Suprapubic skin (tissue), 4 donors: ENCODE measurements at regions not wholly inside any gene's neighbourhood (a gene's known extent, or its start where the extent isn't known, plus 50 kb on each side); places are given as distances from the start of the nearest gene placed in this dataset.

Experiments used
- DNase-seq, 2 donors: peaks; one replicate each; pipeline ENCODE4 v3.0.0-alpha.2; 2019; ENCODE audit warnings: low spot score in 2 of 2
- H3K27ac ChIP-seq: fragments of 200-600 bp; sonication (generic); one replicate; pipeline ENCODE4 v1.5.1; 2019
- H3K27me3 ChIP-seq: fragments of 200-600 bp; sonication (generic); one replicate; pipeline ENCODE4 v1.5.1; 2019
- H3K36me3 ChIP-seq: fragments of 200-600 bp; sonication (generic); one replicate; pipeline ENCODE4 v1.5.1; 2019
- H3K4me1 ChIP-seq: fragments of 200-600 bp; sonication (generic); one replicate; pipeline ENCODE4 v1.5.1; 2019
- H3K4me3 ChIP-seq: fragments of 200-600 bp; sonication (generic); one replicate; pipeline ENCODE4 v1.5.1; 2019; ENCODE audit warnings: mild to moderate bottlenecking
- H3K9me3 ChIP-seq: fragments of 200-600 bp; sonication (generic); one replicate; pipeline ENCODE4 v1.5.1; 2019
- EP300 ChIP-seq: sonication (generic); formaldehyde crosslinking; IDR thresholded peaks from one replicate; pipeline ENCODE4 v1.6.1; 2017; ENCODE audit warnings: antibody characterized with exemption
- POLR2A ChIP-seq, 2 donors: fragments of 450-650 bp; IDR thresholded peaks; one replicate each; pipeline ENCODE4 v1.6.1; 2017; ENCODE audit warnings: antibody characterized with exemption in 2 of 2, mild to moderate bottlenecking in 2 of 2, moderate library complexity in 2 of 2
- POLR2AphosphoS5 ChIP-seq, 3 donors: sonication (generic); formaldehyde crosslinking; IDR thresholded peaks; one replicate each; pipeline ENCODE4 v1.6.1; 2017; ENCODE audit warnings: antibody characterized with exemption in 3 of 3
- WGBS: methylation state at CpG from one replicate; pipeline ENCODE4 v1.1.5; 2018; 5-methylcytosine and 5-hydroxymethylcytosine counted together
- TF ChIP-seq, protein P1 (sequence below), 2 donors: fragments of 200-600 bp in 1 of 2; fragments of 450-650 bp in 1 of 2; sonication (generic) in 1 of 2; IDR thresholded peaks; one replicate each; pipeline ENCODE4 v1.5.1; 2016 to 2019; ENCODE audit warnings: antibody characterized with exemption in 2 of 2, mild to moderate bottlenecking in 1 of 2, moderate library complexity in 1 of 2

DNA sequence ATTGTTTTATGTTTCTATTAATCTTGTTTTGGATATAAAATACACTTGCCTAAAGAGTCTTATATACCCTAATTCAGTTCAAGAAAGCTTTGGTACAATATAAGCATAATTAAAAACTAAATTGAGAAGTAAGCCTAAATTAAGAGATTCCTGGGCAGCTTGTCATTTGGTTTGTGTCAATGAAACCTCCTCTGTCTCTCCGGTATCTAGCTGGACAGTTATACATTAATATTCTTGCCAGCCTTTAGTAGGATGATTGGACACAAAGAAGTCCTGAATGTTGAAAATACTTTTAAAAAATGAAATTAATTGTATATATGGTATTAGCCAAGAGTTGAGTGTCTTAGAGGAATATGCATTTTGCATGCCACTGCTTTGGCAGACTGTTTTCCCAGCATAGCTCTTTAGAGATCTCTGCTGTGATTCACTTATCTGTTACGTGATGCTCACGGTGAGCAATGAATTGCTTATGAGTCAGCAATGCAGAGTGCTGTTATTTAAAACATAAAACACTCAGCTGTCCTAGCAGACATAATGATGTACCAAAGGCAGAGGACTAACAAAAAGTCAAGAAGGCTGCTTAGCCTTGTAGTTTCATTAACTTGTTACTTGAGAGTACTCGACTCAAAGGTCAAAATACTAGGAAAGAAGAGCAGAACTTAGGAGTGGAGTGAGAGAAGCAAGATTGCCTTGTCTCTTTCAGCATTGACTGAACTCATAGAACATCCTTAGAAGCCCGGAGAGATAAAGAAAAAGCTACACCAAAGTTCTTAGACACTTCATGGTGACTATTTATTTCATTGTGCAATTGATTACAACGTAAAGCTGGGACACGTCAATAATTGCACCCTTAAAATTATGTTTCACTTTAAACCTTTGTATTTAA is 1296.1 kb upstream of the PCDH7 start:
- H3K36me3 ChIP-seq, result no peaks in the 10 kb centered on the region
- no peak overlapping the region for H3K27ac ChIP-seq
- 72% methylated on average over 7 of the region's 7 CpGs for WGBS
- no peak for DNase-seq
- H3K27me3 ChIP-seq, result no peaks in the 10 kb centered on the region
- H3K4me3 ChIP-seq, result no peak overlapping the region
- H3K4me1 ChIP-seq, result no peaks in the 10 kb centered on the region
- no peak for TF ChIP-seq POLR2A (IDR thresholded peaks at IDR 0.05)
- TF ChIP-seq, protein P1, sequence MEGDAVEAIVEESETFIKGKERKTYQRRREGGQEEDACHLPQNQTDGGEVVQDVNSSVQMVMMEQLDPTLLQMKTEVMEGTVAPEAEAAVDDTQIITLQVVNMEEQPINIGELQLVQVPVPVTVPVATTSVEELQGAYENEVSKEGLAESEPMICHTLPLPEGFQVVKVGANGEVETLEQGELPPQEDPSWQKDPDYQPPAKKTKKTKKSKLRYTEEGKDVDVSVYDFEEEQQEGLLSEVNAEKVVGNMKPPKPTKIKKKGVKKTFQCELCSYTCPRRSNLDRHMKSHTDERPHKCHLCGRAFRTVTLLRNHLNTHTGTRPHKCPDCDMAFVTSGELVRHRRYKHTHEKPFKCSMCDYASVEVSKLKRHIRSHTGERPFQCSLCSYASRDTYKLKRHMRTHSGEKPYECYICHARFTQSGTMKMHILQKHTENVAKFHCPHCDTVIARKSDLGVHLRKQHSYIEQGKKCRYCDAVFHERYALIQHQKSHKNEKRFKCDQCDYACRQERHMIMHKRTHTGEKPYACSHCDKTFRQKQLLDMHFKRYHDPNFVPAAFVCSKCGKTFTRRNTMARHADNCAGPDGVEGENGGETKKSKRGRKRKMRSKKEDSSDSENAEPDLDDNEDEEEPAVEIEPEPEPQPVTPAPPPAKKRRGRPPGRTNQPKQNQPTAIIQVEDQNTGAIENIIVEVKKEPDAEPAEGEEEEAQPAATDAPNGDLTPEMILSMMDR (IDR thresholded peaks at IDR 0.05), result no peak
- no peak for TF ChIP-seq POLR2AphosphoS5 (IDR thresholded peaks at IDR 0.05)
- TF ChIP-seq EP300, result no peak
- H3K9me3 ChIP-seq, result no peaks in the 10 kb centered on the region

DNA sequence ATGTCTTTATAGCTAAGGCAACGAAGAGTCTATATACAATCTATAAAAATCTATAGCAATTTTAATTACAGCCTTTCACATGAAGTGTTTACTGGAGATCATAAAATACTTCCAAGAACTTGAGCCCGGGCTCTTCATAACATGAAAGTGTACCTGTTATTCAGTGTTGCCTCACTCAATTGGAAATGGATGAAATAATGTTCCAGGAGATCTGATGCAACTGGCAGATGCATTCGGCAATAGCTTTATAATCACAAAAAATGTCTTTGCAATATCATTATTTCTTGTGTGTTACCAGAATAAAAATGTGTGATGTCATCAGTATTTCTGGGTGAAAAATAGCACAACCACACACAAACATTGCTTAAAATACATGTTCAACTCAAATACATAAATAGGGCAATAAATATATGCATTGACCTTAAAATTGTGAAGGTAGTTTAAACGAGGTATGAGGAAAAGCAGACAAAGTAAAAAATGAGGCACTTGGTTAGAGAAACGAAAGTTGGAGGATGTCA is 1266.8 kb upstream of the PCDH7 start:
- WGBS, result 75% methylated on average over 5 of the region's 5 CpGs
- no peak overlapping the region for H3K27ac ChIP-seq
- TF ChIP-seq, protein P1 (IDR thresholded peaks at IDR 0.05), result no peak
- TF ChIP-seq EP300, result no peak
- TF ChIP-seq POLR2AphosphoS5 (IDR thresholded peaks at IDR 0.05), result no peak
- TF ChIP-seq POLR2A (IDR thresholded peaks at IDR 0.05), result no peak

DNA sequence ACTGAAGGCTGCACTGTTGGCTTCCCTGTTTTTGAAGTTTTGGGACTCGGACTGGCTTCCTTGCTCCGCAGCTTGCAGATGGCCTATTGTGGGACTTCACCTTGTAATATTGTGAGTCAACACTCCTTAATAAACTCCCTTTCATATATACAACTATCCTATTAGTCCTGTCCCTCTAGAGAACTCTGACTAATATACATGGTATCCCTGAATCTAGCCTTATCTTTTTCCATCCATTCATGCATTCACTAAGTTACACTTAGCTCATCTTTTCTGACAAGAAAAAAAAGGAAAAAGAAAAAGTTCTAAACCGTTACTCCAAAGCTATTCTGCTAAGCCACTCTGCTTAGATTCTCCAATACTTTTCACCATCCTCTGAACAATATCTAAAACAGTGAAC is 1260.2 kb upstream of the PCDH7 start:
- no peaks in the 10 kb centered on the region for H3K4me1 ChIP-seq
- no peaks in the 10 kb centered on the region for H3K27me3 ChIP-seq
- H3K9me3 ChIP-seq, result no peaks in the 10 kb centered on the region
- WGBS, result 88% methylated on average over 3 of the region's 3 CpGs
- TF ChIP-seq, protein P1 (IDR thresholded peaks at IDR 0.05), result no peak
- no peak for TF ChIP-seq POLR2A (IDR thresholded peaks at IDR 0.05)
- no peak for TF ChIP-seq EP300
- no peak for TF ChIP-seq POLR2AphosphoS5 (IDR thresholded peaks at IDR 0.05)
- DNase-seq, result no peak
- H3K4me3 ChIP-seq, result no peak overlapping the region
- no peaks in the 10 kb centered on the region for H3K36me3 ChIP-seq
- H3K27ac ChIP-seq, result no peak overlapping the region

More for the DNA sequence above, 1266.8 kb upstream of the PCDH7 start:
- Histone ChIP-seq H3K4me1 (no peaks in the 10 kb centered on the region), H3K4me3 (no peak overlapping the region), H3K36me3 (no peaks in the 10 kb centered on the region), H3K27me3 (no peaks in the 10 kb centered on the region), H3K9me3 (no peaks in the 10 kb centered on the region)
- no peak for DNase-seq

DNA sequence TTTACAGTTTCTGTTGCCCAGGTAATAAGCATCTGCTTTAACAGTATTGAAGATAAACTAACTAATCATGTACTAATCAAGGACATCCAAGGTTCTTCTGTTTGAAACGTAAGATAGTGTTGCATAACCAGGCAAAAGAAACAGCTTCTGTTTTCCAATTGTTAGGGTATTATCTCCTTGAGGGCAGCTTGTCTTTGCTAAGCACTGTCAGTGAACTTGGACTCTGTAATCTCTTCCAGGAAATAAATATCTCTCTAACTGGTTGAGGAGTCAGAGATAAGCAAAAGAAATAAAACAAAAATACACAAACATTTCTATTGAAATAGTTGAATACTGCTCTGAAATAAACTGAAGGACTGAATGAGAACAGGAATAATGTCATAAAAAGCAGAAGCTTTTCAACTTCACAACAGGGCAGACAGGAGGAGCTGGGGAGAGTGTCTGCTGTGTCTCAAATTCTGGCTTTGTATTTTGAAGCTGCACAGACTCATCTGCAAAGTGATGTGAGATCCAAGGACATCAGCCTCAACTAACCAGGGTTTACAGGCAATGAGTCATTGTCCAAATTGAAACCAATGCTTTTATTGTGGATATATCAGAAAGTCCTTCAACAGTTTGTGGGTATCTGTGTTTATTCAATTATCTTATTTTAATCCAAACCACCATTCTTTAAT is 1253.0 kb upstream of the PCDH7 start:
- no peak for TF ChIP-seq POLR2A (IDR thresholded peaks at IDR 0.05)
- Histone ChIP-seq H3K4me3 (no peak overlapping the region), H3K9me3 (no peaks in the 10 kb centered on the region), H3K27me3 (no peaks in the 10 kb centered on the region), H3K4me1 (no peaks in the 10 kb centered on the region), H3K36me3 (no peaks in the 10 kb centered on the region), H3K27ac (no peak overlapping the region)
- 39% methylated on average over 1 of the region's 1 CpG for WGBS
- DNase-seq, result no peak
